Mucosa of descending colon (tissue), 3 donors: ENCODE measurements at regions not wholly inside any gene's neighbourhood (a gene's known extent, or its start where the extent isn't known, plus 50 kb on each side); places are given as distances from the start of the nearest gene placed in this dataset.

ENCODE experiments used
- ATAC-seq: fragments of 200-7000 bp; cut with Tn5 transposase; one replicate; pipeline ENCODE4 v1.9.1; 2020; ENCODE audit warnings: mild to moderate bottlenecking, moderate library complexity
- DNase-seq, 3 donors: peaks; one replicate each; pipeline ENCODE4 v3.0.0-alpha.2; 2020
- H3K36me3 ChIP-seq: fragments of 200-600 bp; one replicate; pipeline ENCODE4 v1.8.0; 2021; ENCODE audit warnings: low read depth, mild to moderate bottlenecking
- H3K4me1 ChIP-seq: fragments of 200-600 bp; one replicate; pipeline ENCODE4 v1.8.0; 2021; ENCODE audit warnings: low read depth, mild to moderate bottlenecking
- H3K4me3 ChIP-seq: fragments of 200-600 bp; one replicate; pipeline ENCODE4 v1.8.0; 2021; ENCODE audit warnings: mild to moderate bottlenecking
- H3K9me3 ChIP-seq: fragments of 200-600 bp; one replicate; pipeline ENCODE4 v1.8.0; 2021; ENCODE audit warnings: mild to moderate bottlenecking
- CTCF ChIP-seq: fragments of 200-600 bp; IDR thresholded peaks from one replicate; pipeline ENCODE4 v1.8.0; 2022; ENCODE audit warnings: antibody characterized with exemption, mild to moderate bottlenecking
- intact Hi-C, 2 donors: fragments of 100-400 bp; cut with DNase I in 1 of 2; cut with micrococcal nuclease in 1 of 2; formaldehyde crosslinking; loops; one replicate each; pipeline versions ENCODE4 v1.11.0 to v1.11.1; 2022; cut with DNase I, micrococcal nuclease
- donor health status: DM: no; HTN: no; CAD: no; lungs with moderate emphysema.
- donor health status: DM: no; HTN: no; CAD: no.
- donor health status: DM: no; HTN: yes; CAD: no.

- no peak for ATAC-seq
Observed at GRCh38 chrX:46398874-46399273, 146.3 kb downstream of the ZNF674 start.

GRCh38 chrX:46398126-46398525, 147.1 kb downstream of the ZNF674 start:
- H3K4me1 ChIP-seq = no peaks in the 10 kb centered on the region
- H3K9me3 ChIP-seq = no peaks in the 10 kb centered on the region
- no peak overlapping the region for H3K4me3 ChIP-seq
- DNase-seq (no peak), ATAC-seq (no peak)
- H3K36me3 ChIP-seq = no peaks in the 10 kb centered on the region
- intact Hi-C loops = no loop called here
- TF ChIP-seq CTCF = no peak

More at GRCh38 chrX:46398874-46399273, 146.3 kb downstream of the ZNF674 start:
- Histone ChIP-seq H3K36me3 (no peaks in the 10 kb centered on the region), H3K4me1 (no peaks in the 10 kb centered on the region), H3K4me3 (no peak overlapping the region), H3K9me3 (no peaks in the 10 kb centered on the region)
- intact Hi-C loops = no loop called here
- DNase-seq = no peak
- no peak for TF ChIP-seq CTCF

- DNase-seq (no peak), ATAC-seq (no peak)
- intact Hi-C loops = no loop called here
- Histone ChIP-seq H3K9me3 (no peaks in the 10 kb centered on the region), H3K36me3 (no peaks in the 10 kb centered on the region), H3K4me3 (no peak overlapping the region), H3K4me1 (no peaks in the 10 kb centered on the region)
- TF ChIP-seq CTCF = no peak
Observed at GRCh38 chrX:46386511-46386910, 158.7 kb downstream of the ZNF674 start.

- DNase-seq (no peak), ATAC-seq (no peak)
- Histone ChIP-seq H3K4me1 (no peaks in the 10 kb centered on the region), H3K4me3 (no peak overlapping the region), H3K9me3 (no peaks in the 10 kb centered on the region), H3K36me3 (no peaks in the 10 kb centered on the region)
- intact Hi-C loops = no loop called here
- TF ChIP-seq CTCF = no peak
Observed at GRCh38 chrX:46383006-46383405, 162.2 kb downstream of the ZNF674 start.

GRCh38 chrX:46382595-46382994, 162.6 kb downstream of the ZNF674 start:
- Histone ChIP-seq H3K4me3 (no peak overlapping the region), H3K4me1 (no peaks in the 10 kb centered on the region), H3K36me3 (no peaks in the 10 kb centered on the region), H3K9me3 (no peaks in the 10 kb centered on the region)
- DNase-seq (no peak), ATAC-seq (no peak)
- intact Hi-C loops = no loop called here
- no peak for TF ChIP-seq CTCF

GRCh38 chrX:46381630-46382029, 163.6 kb downstream of the ZNF674 start:
- Histone ChIP-seq H3K9me3 (no peaks in the 10 kb centered on the region), H3K4me1 (no peaks in the 10 kb centered on the region), H3K4me3 (no peak overlapping the region), H3K36me3 (no peaks in the 10 kb centered on the region)
- peak in 2 of 3 donors; percentile 25 to 32 for DNase-seq
- intact Hi-C loops = no loop called here
- no peak for TF ChIP-seq CTCF
- no peak for ATAC-seq
